IMR-90 (cell line): ENCODE measurements at regions not wholly inside any gene's neighbourhood (a gene's known extent, or its start where the extent isn't known, plus 50 kb on each side); places are given as distances from the start of the nearest gene placed in this dataset.

Experiments
- ATAC-seq: fragments of 200-7000 bp; cut with Tn5 transposase; 2 replicates; pipeline ENCODE4 v1.9.1; 2020; ENCODE audit warnings: low read depth, mild to moderate bottlenecking, moderate library complexity
- BruUV-seq: library from RNA; stranded (reverse); fragments of 400-500 nt; replicated peaks from 2 replicates; lab custom pipeline; 2021; lab: Mats Ljungman, UMichigan
- CTCF ChIA-PET: fragments of 300-600 bp; formaldehyde crosslinking; extraction: SDS; loops from one replicate; lab custom pipeline; 2021; ENCODE audit warnings: antibody characterized with exemption; lab: Yijun Ruan, JAX
- POLR2A ChIA-PET: fragments of 300-600 bp; sonication (Branson Sonifier 250); formaldehyde crosslinking; loops from one replicate; lab custom pipeline; 2022; ENCODE audit warnings: antibody characterized with exemption; ENCODE audit not compliant: unreplicated experiment; lab: Charles Lee
- DNase-seq: peaks from one replicate; pipeline ENCODE4 v3.0.0; 2013
- H2AFZ ChIP-seq: replicated peaks from 2 replicates; pipeline ENCODE3; 2013; ENCODE audit warnings: low read length, mild to moderate bottlenecking; ENCODE audit not compliant: poor library complexity
- H2AK5ac ChIP-seq: 2 replicates; pipeline ENCODE4 v1.6.1; 2013; ENCODE audit warnings: low read depth, low read length, inconsistent platforms
- H2AK9ac ChIP-seq: replicated peaks from 2 replicates; pipeline ENCODE3; 2013; ENCODE audit warnings: mild to moderate bottlenecking, low read depth, low read length, moderate library complexity; ENCODE audit not compliant: poor library complexity
- H2BK120ac ChIP-seq: 2 replicates; pipeline ENCODE4 v1.6.1; 2013; ENCODE audit warnings: low read depth, low read length, inconsistent platforms
- H2BK15ac ChIP-seq: 3 replicates; pipeline ENCODE4 v1.6.1; 2013; ENCODE audit warnings: low read depth, low read length, inconsistent platforms
- H2BK20ac ChIP-seq: 2 replicates; pipeline ENCODE4 v1.6.1; 2013; ENCODE audit warnings: low read depth, mild to moderate bottlenecking, inconsistent platforms, low read length, moderate library complexity
- H2BK5ac ChIP-seq: 2 replicates; pipeline ENCODE4 v1.6.1; 2013; ENCODE audit warnings: mild to moderate bottlenecking, low read depth, low read length, inconsistent platforms; ENCODE audit not compliant: poor library complexity, severe bottlenecking
- H3K14ac ChIP-seq: replicated peaks from 2 replicates; pipeline ENCODE4 v1.6.1; 2013; ENCODE audit warnings: low read depth, low read length, inconsistent platforms
- H3K18ac ChIP-seq: 2 replicates; pipeline ENCODE4 v1.6.1; 2013; ENCODE audit warnings: low read depth, low read length, control low read depth
- H3K23ac ChIP-seq: 2 replicates; pipeline ENCODE4 v1.6.1; 2013; ENCODE audit warnings: low read depth, low read length, inconsistent platforms
- H3K27ac ChIP-seq: 2 replicates; pipeline ENCODE4 v1.5.1; 2013; ENCODE audit warnings: mild to moderate bottlenecking, control low read depth, low read length; ENCODE audit not compliant: insufficient read depth
- H3K27me3 ChIP-seq: 2 replicates; pipeline ENCODE4 v1.6.1; 2013; ENCODE audit warnings: low read length; ENCODE audit not compliant: control insufficient read depth, insufficient read depth
- H3K36me3 ChIP-seq: 2 replicates; pipeline ENCODE4 v1.6.1; 2013; ENCODE audit warnings: low read length, mixed read lengths; ENCODE audit not compliant: control insufficient read depth, insufficient read depth
- H3K4ac ChIP-seq: 2 replicates; pipeline ENCODE4 v1.6.1; 2013; ENCODE audit warnings: low read depth, low read length, inconsistent platforms
- H3K4me1 ChIP-seq: 2 replicates; pipeline ENCODE4 v1.6.1; 2013; ENCODE audit warnings: low read length, mixed read lengths; ENCODE audit not compliant: control insufficient read depth, insufficient read depth
- H3K4me2 ChIP-seq: 2 replicates; pipeline ENCODE4 v1.6.1; 2013; ENCODE audit warnings: low read depth, mild to moderate bottlenecking, control low read depth, low read length, moderate library complexity
- H3K4me3 ChIP-seq: 2 replicates; pipeline ENCODE4 v1.5.1; 2013; ENCODE audit warnings: low read depth, mild to moderate bottlenecking, control low read depth, low read length, moderate library complexity; ENCODE audit not compliant: insufficient read depth
- H3K56ac ChIP-seq: 2 replicates; pipeline ENCODE4 v1.6.1; 2013; ENCODE audit warnings: low read length, inconsistent platforms; ENCODE audit not compliant: insufficient read depth; ENCODE audit errors: extremely low read depth
- H3K79me1 ChIP-seq, 2 experiments: 2 replicates each; pipeline ENCODE4 v1.6.1; 2013; ENCODE audit warnings: low read length in 2 of 2, inconsistent platforms in 1 of 2, low read depth in 1 of 2
- H3K9ac ChIP-seq: 2 replicates; pipeline ENCODE4 v1.6.1; 2013; ENCODE audit warnings: low read depth, low read length, control low read depth
- H3K9me1 ChIP-seq: 2 replicates; pipeline ENCODE4 v1.6.1; 2013; ENCODE audit warnings: low read length, inconsistent platforms; ENCODE audit not compliant: insufficient read depth
- H3K9me3 ChIP-seq: 2 replicates; pipeline ENCODE4 v1.6.1; 2013; ENCODE audit warnings: low read length; ENCODE audit not compliant: control insufficient read depth, insufficient read depth
- H4K20me1 ChIP-seq: 2 replicates; pipeline ENCODE4 v1.6.1; 2013; ENCODE audit warnings: low read length, inconsistent platforms; ENCODE audit not compliant: insufficient read depth
- H4K5ac ChIP-seq: 2 replicates; pipeline ENCODE4 v1.6.1; 2013; ENCODE audit warnings: mild to moderate bottlenecking, low read depth, low read length, control low read depth
- H4K8ac ChIP-seq, 2 experiments: 2 replicates each; pipeline ENCODE4 v1.6.1; 2013; ENCODE audit warnings: low read depth in 2 of 2, low read length in 2 of 2, control low read depth in 1 of 2, inconsistent platforms in 1 of 2
- H4K91ac ChIP-seq: 2 replicates; pipeline ENCODE4 v1.6.1; 2013; ENCODE audit warnings: low read depth, low read length, inconsistent platforms; ENCODE audit not compliant: insufficient read depth
- BHLHE40 ChIP-seq: fragments of 150-350 bp; IDR thresholded peaks from 2 replicates; pipeline ENCODE4 v1.6.1; 2016; ENCODE audit warnings: mild to moderate bottlenecking, low read depth, low read length
- CEBPB ChIP-seq: IDR thresholded peaks from 2 replicates; pipeline ENCODE4 v1.6.1; 2012; ENCODE audit warnings: low read depth, low read length, improper control_type of control experiment
- CHD1 ChIP-seq: IDR thresholded peaks from 2 replicates; pipeline ENCODE4 v1.6.1; 2012; ENCODE audit warnings: low read depth, low read length, improper control_type of control experiment
- FOS ChIP-seq: fragments of 150-350 bp; IDR thresholded peaks from 2 replicates; pipeline ENCODE4 v1.6.1; 2016; ENCODE audit warnings: low read depth, low read length
- MAFK ChIP-seq: IDR thresholded peaks from 2 replicates; pipeline ENCODE4 v1.6.1; 2012; ENCODE audit warnings: low read depth, low read length, improper control_type of control experiment
- MAZ ChIP-seq: IDR thresholded peaks from 2 replicates; pipeline ENCODE4 v1.6.1; 2012; ENCODE audit warnings: low read depth, mild to moderate bottlenecking, low read length, improper control_type of control experiment, moderate library complexity, borderline replicate concordance
- MXI1 ChIP-seq: IDR thresholded peaks from 2 replicates; pipeline ENCODE4 v1.6.1; 2012; ENCODE audit warnings: low read depth, mild to moderate bottlenecking, low read length, moderate library complexity, borderline replicate concordance
- NFE2L2 ChIP-seq: fragments of 150-350 bp; IDR thresholded peaks from 2 replicates; pipeline ENCODE4 v1.6.1; 2016; ENCODE audit warnings: low read depth, mild to moderate bottlenecking, low read length
- POLR2A ChIP-seq: IDR thresholded peaks from 2 replicates; pipeline ENCODE4 v1.6.1; 2012; ENCODE audit warnings: mild to moderate bottlenecking, low read depth, low read length
- RAD21 ChIP-seq: IDR thresholded peaks from 2 replicates; pipeline ENCODE4 v1.6.1; 2012; ENCODE audit warnings: low read length, improper control_type of control experiment
- RCOR1 ChIP-seq: IDR thresholded peaks from 2 replicates; pipeline ENCODE4 v1.6.1; 2012; ENCODE audit warnings: mild to moderate bottlenecking, low read length, improper control_type of control experiment; ENCODE audit not compliant: insufficient replicate concordance
- RFX5 ChIP-seq: IDR thresholded peaks from 2 replicates; pipeline ENCODE4 v1.8.0; 2012; ENCODE audit warnings: low read depth, mild to moderate bottlenecking, low read length, moderate library complexity
- SMC3 ChIP-seq: fragments of 150-350 bp; IDR thresholded peaks from 2 replicates; pipeline ENCODE4 v1.6.1; 2016; ENCODE audit warnings: low read depth, mild to moderate bottlenecking, antibody characterized with exemption, low read length, moderate library complexity
- WGBS, 2 experiments: methylation state at CpG; one replicate each; pipeline versions ENCODE4 v1.1.5 to v1.1.7; 2013; ENCODE audit warnings: missing lambda C conversion rate in 2 of 2; ENCODE audit not compliant: insufficient read length in 1 of 2; ENCODE audit errors: extremely low coverage in 2 of 2; 5-methylcytosine and 5-hydroxymethylcytosine counted together
- dilution Hi-C: fragments of 300-500 bp; cut with HindIII; formaldehyde crosslinking; loops from one replicate; pipeline ENCODE4 v1.14.3; 2018; ENCODE audit warnings: low sequenced_read_pairs; ENCODE audit not compliant: unreplicated experiment
- in situ Hi-C: fragments of 300-500 bp; cut with MboI; formaldehyde crosslinking; loops from 3 replicates; pipeline ENCODE4 v1.14.3; 2019; ENCODE audit warnings: low sequenced_read_pairs, inconsistent platforms, mixed read lengths
- intact Hi-C: fragments of 100-400 bp; cut with micrococcal nuclease; formaldehyde crosslinking; loops from 2 replicates; pipeline ENCODE4 v1.10.0; 2022
- TF ChIP-seq, protein P1 (sequence below): fragments of 150-350 bp; IDR thresholded peaks from 2 replicates; pipeline ENCODE4 v1.6.1; 2017; ENCODE audit warnings: mild to moderate bottlenecking, antibody characterized with exemption, low read length, low read depth
- TF ChIP-seq, protein P2 (sequence below): conservative IDR thresholded peaks from 2 replicates; pipeline ENCODE4 v1.5.1; 2012; ENCODE audit warnings: mild to moderate bottlenecking, low read depth, low read length, improper control_type of control experiment
- TF ChIP-seq, protein P3 (sequence below): fragments of 150-350 bp; IDR thresholded peaks from 2 replicates; pipeline ENCODE4 v1.6.1; 2016; ENCODE audit warnings: low read depth, mild to moderate bottlenecking, low read length, moderate library complexity, borderline replicate concordance

DNA sequence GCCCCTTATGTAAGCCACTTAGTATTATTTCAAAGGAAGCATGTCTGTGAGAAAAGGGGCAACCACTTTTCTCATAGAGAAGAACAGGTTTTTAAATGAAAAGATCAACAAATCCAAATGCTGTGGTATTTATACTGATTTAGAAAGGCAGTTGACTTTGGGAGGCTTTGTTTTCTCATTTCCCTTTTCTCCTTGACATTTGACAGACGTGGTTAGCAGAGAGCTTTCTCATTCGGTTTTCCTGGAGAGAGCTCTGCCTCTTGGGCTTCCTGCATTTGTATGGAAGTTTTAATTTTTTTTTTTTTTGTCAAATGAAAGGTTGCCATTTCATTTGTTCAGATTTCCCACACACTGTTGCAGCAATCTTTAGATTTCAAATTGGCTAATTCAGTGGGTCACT, 62.5 kb downstream of the EXOSC2 start:
- Histone ChIP-seq H3K4me3 (no peak overlapping the region), H2AK5ac (no peak overlapping the region), H3K4me1 (peaks cover 8% of the 10 kb centered on the region; the same call in 1 of the 2 replicates), H3K27ac (no peak overlapping the region), H3K14ac (no peak overlapping the region), H2BK120ac (no peak overlapping the region), H4K91ac (no peak overlapping the region), H3K79me1 (peaks cover 21 to 52% of the 10 kb centered on the region in 2 experiments), H3K23ac (no peak overlapping the region), H3K9ac (no peak overlapping the region), H3K9me3 (no peaks in the 10 kb centered on the region), H3K18ac (no peak overlapping the region), H2BK15ac (no peak overlapping the region), H3K9me1 (peaks cover 9% of the 10 kb centered on the region), H4K8ac (no peak overlapping the region), H2BK5ac (no peak overlapping the region), H2AFZ (no peak overlapping the region), H2BK20ac (no peak overlapping the region), H3K56ac (no peak overlapping the region), H3K4me2 (no peak overlapping the region), H4K5ac (no peak overlapping the region), H3K4ac (no peak overlapping the region), H3K27me3 (no peaks in the 10 kb centered on the region), H2AK9ac (no peak overlapping the region), H3K36me3 (no peaks in the 10 kb centered on the region), H4K20me1 (peaks cover 28% of the 10 kb centered on the region; the same call in 1 of the 2 replicates)
- in situ Hi-C loops = loop anchor here (5.0 kb wide), 1 partner anchor 34 kb away; no protein-coding TSS in a partner anchor
- ChIA-PET CTCF (interaction anchor here (1.6 to 2.6 kb wide), 2 partner anchors 12 to 110 kb away, joined by 3 to 9 read pairs; no protein-coding TSS in a partner anchor), POLR2A (interaction anchor here (0.7 kb wide), 1 partner anchor 63 kb away, joined by 18 read pairs; the partner anchor contains the start of gene EXOSC2)
- intact Hi-C loops = no loop called here
- ATAC-seq (no peak), DNase-seq (no peak)
- dilution Hi-C loops = no loop called here
- no peak for TF ChIP-seq NFE2L2
- no peak for TF ChIP-seq FOS
- TF ChIP-seq, protein P1, sequence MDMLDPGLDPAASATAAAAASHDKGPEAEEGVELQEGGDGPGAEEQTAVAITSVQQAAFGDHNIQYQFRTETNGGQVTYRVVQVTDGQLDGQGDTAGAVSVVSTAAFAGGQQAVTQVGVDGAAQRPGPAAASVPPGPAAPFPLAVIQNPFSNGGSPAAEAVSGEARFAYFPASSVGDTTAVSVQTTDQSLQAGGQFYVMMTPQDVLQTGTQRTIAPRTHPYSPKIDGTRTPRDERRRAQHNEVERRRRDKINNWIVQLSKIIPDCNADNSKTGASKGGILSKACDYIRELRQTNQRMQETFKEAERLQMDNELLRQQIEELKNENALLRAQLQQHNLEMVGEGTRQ = no peak
- TF ChIP-seq, protein P2, sequence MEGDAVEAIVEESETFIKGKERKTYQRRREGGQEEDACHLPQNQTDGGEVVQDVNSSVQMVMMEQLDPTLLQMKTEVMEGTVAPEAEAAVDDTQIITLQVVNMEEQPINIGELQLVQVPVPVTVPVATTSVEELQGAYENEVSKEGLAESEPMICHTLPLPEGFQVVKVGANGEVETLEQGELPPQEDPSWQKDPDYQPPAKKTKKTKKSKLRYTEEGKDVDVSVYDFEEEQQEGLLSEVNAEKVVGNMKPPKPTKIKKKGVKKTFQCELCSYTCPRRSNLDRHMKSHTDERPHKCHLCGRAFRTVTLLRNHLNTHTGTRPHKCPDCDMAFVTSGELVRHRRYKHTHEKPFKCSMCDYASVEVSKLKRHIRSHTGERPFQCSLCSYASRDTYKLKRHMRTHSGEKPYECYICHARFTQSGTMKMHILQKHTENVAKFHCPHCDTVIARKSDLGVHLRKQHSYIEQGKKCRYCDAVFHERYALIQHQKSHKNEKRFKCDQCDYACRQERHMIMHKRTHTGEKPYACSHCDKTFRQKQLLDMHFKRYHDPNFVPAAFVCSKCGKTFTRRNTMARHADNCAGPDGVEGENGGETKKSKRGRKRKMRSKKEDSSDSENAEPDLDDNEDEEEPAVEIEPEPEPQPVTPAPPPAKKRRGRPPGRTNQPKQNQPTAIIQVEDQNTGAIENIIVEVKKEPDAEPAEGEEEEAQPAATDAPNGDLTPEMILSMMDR = no peak
- no peak for TF ChIP-seq RFX5
- TF ChIP-seq MAZ = no peak
- no peak for TF ChIP-seq RCOR1
- TF ChIP-seq SMC3 = no peak
- TF ChIP-seq MAFK = no peak
- no peak for TF ChIP-seq CHD1
- no peak for TF ChIP-seq MXI1
- TF ChIP-seq, protein P3, sequence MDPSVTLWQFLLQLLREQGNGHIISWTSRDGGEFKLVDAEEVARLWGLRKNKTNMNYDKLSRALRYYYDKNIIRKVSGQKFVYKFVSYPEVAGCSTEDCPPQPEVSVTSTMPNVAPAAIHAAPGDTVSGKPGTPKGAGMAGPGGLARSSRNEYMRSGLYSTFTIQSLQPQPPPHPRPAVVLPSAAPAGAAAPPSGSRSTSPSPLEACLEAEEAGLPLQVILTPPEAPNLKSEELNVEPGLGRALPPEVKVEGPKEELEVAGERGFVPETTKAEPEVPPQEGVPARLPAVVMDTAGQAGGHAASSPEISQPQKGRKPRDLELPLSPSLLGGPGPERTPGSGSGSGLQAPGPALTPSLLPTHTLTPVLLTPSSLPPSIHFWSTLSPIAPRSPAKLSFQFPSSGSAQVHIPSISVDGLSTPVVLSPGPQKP = no peak
- no peak for TF ChIP-seq CEBPB
- no peak for TF ChIP-seq RAD21
- no peak for TF ChIP-seq BHLHE40
- TF ChIP-seq POLR2A = no peak
- BruUV-seq = no TSS peak
- WGBS, 2 experiments = no CpG with 5 or more reads among the region's 2 CpGs
